ENCODE measurements at regions not wholly inside any gene's neighbourhood (a gene's known extent, or its start where the extent isn't known, plus 50 kb on each side); places are given as distances from the start of the nearest gene placed in this dataset.

- DNase-seq (ENCODE audit: low read depth, low spot score), result no peak
Observed at GRCh38 chr13:68173111-68173510, 943.0 kb upstream of the PCDH9 start.

GRCh38 chr13:68170961-68171360 is 940.8 kb upstream of the PCDH9 start:
- no peak for DNase-seq (ENCODE audit: low read depth, low spot score)

- DNase-seq (ENCODE audit: low read depth, low spot score), result no peak
Observed at GRCh38 chr13:68168448-68168847, 938.3 kb upstream of the PCDH9 start.

GRCh38 chr13:68160466-68160865 is 930.3 kb upstream of the PCDH9 start:
- DNase-seq (ENCODE audit: low read depth, low spot score), result no peak

- DNase-seq (ENCODE audit: low read depth, low spot score), result no peak
Observed at GRCh38 chr13:68152414-68152813, 922.3 kb upstream of the PCDH9 start.

GRCh38 chr13:68145852-68146251 is 915.7 kb upstream of the PCDH9 start:
- no peak for DNase-seq (ENCODE audit: low read depth, low spot score)

- no peak for DNase-seq (ENCODE audit: low read depth, low spot score)
Observed at GRCh38 chr13:68128297-68128915, 898.3 kb upstream of the PCDH9 start.

- DNase-seq (ENCODE audit: low read depth, low spot score), result no peak
Observed at GRCh38 chr13:68125087-68125480, 894.9 kb upstream of the PCDH9 start.

- no peak for DNase-seq (ENCODE audit: low read depth, low spot score)
Observed at GRCh38 chr13:68124437-68125086, 894.4 kb upstream of the PCDH9 start.

GRCh38 chr13:68110178-68110768 is 880.1 kb upstream of the PCDH9 start:
- no peak for DNase-seq (ENCODE audit: low read depth, low spot score)

GRCh38 chr13:68107667-68108066 is 877.5 kb upstream of the PCDH9 start:
- DNase-seq (ENCODE audit: low read depth, low spot score), result no peak

GRCh38 chr13:68099631-68100030 is 869.5 kb upstream of the PCDH9 start:
- DNase-seq (ENCODE audit: low read depth, low spot score), result no peak

- no peak for DNase-seq (ENCODE audit: low read depth, low spot score)
Observed at GRCh38 chr13:68081061-68081460, 850.9 kb upstream of the PCDH9 start.

GRCh38 chr13:68078874-68079273 is 848.7 kb upstream of the PCDH9 start:
- no peak for DNase-seq (ENCODE audit: low read depth, low spot score)

- DNase-seq (ENCODE audit: low read depth, low spot score), result no peak
Observed at GRCh38 chr13:68078469-68078868, 848.3 kb upstream of the PCDH9 start.

- no peak for DNase-seq (ENCODE audit: low read depth, low spot score)
Observed at GRCh38 chr13:68076046-68076445, 845.9 kb upstream of the PCDH9 start.

GRCh38 chr13:68066879-68067513 is 836.9 kb upstream of the PCDH9 start:
- DNase-seq (ENCODE audit: low read depth, low spot score), result no peak

GRCh38 chr13:68064001-68064770 is 834.0 kb upstream of the PCDH9 start:
- no peak for DNase-seq (ENCODE audit: low read depth, low spot score)

- no peak for DNase-seq (ENCODE audit: low read depth, low spot score)
Observed at GRCh38 chr13:68063181-68063580, 833.0 kb upstream of the PCDH9 start.

GRCh38 chr13:68057836-68058235 is 827.7 kb upstream of the PCDH9 start:
- DNase-seq (ENCODE audit: low read depth, low spot score), result no peak

- DNase-seq (ENCODE audit: low read depth, low spot score), result peak; percentile 9
Observed at GRCh38 chr13:68056816-68057710, 826.9 kb upstream of the PCDH9 start.
